ENCODE measurements at regions not wholly inside any gene's neighbourhood (a gene's known extent, or its start where the extent isn't known, plus 50 kb on each side); places are given as distances from the start of the nearest gene placed in this dataset.

- Histone ChIP-seq H3K36me3 (no peaks in the 10 kb centered on the region), H3K27me3 (no peaks in the 10 kb centered on the region), H3K4me1 (no peaks in the 10 kb centered on the region), H3K27ac (no peak overlapping the region), H3K9me3 (no peaks in the 10 kb centered on the region), H3K4me3 (no peak overlapping the region)
- TF ChIP-seq POLR2A (IDR thresholded peaks at IDR 0.05) (no peak), CTCF (IDR thresholded peaks at IDR 0.05) (no peak)
- no peak for DNase-seq
Observed at GRCh38 chr20:24138196-24138857, 149.7 kb upstream of the GGTLC1 start.

GRCh38 chr20:24136659-24137246 is 148.2 kb upstream of the GGTLC1 start:
- Histone ChIP-seq H3K27me3 (no peaks in the 10 kb centered on the region), H3K9me3 (no peaks in the 10 kb centered on the region), H3K4me1 (no peaks in the 10 kb centered on the region), H3K36me3 (no peaks in the 10 kb centered on the region), H3K4me3 (no peak overlapping the region), H3K27ac (no peak overlapping the region)
- no peak for TF ChIP-seq CTCF (IDR thresholded peaks at IDR 0.05)
- TF ChIP-seq POLR2A (IDR thresholded peaks at IDR 0.05) = no peak
- no peak for DNase-seq

GRCh38 chr20:24135781-24136180 is 147.2 kb upstream of the GGTLC1 start:
- DNase-seq = no peak
- H3K27ac ChIP-seq = no peak overlapping the region
- H3K27me3 ChIP-seq = no peaks in the 10 kb centered on the region
- H3K4me3 ChIP-seq = no peak overlapping the region
- H3K4me1 ChIP-seq = no peaks in the 10 kb centered on the region
- no peaks in the 10 kb centered on the region for H3K36me3 ChIP-seq
- TF ChIP-seq CTCF (IDR thresholded peaks at IDR 0.05) (no peak), POLR2A (IDR thresholded peaks at IDR 0.05) (no peak)
- H3K9me3 ChIP-seq = no peaks in the 10 kb centered on the region

- no peak for DNase-seq
- no peaks in the 10 kb centered on the region for H3K36me3 ChIP-seq
- no peak overlapping the region for H3K27ac ChIP-seq
- TF ChIP-seq POLR2A (IDR thresholded peaks at IDR 0.05) (no peak), CTCF (IDR thresholded peaks at IDR 0.05) (no peak)
- H3K27me3 ChIP-seq = no peaks in the 10 kb centered on the region
- no peaks in the 10 kb centered on the region for H3K9me3 ChIP-seq
- no peaks in the 10 kb centered on the region for H3K4me1 ChIP-seq
- H3K4me3 ChIP-seq = no peak overlapping the region
Observed at GRCh38 chr20:24134930-24135329, 146.4 kb upstream of the GGTLC1 start.

- TF ChIP-seq CTCF (IDR thresholded peaks at IDR 0.05) = no peak
- no peak for TF ChIP-seq POLR2A (IDR thresholded peaks at IDR 0.05)
- no peaks in the 10 kb centered on the region for H3K9me3 ChIP-seq
- no peaks in the 10 kb centered on the region for H3K4me1 ChIP-seq
- H3K27ac ChIP-seq = no peak overlapping the region
- no peaks in the 10 kb centered on the region for H3K36me3 ChIP-seq
- H3K4me3 ChIP-seq = no peak overlapping the region
- DNase-seq = no peak
- no peaks in the 10 kb centered on the region for H3K27me3 ChIP-seq
Observed at GRCh38 chr20:24134284-24134683, 145.7 kb upstream of the GGTLC1 start.

Measured in Peyer's patch (tissue), 4 donors.